ENCODE measurements at regions not wholly inside any gene's neighbourhood (a gene's known extent, or its start where the extent isn't known, plus 50 kb on each side); places are given as distances from the start of the nearest gene placed in this dataset.

DNA sequence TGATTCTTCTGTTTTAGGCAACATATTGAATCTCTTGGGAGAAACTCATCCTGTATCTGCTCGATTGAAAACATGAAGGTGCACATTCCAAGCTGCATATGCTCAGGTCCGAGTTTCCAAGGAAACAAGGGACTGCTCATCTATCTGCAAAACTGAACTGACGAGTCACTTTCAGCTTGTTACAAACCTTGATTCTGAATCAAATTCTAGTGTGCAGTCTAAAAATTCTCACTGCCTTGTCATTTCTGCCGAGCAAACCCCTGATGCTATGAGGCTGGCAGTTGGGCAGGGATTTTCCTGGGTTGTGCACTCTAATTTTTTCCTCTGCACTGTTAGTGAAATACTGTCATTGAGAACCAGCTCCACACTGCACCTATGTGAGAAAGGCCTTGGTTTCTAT, 101.3 kb upstream of the ETAA1 start:
- no peaks in the 10 kb centered on the region for H4K20me1 ChIP-seq (ENCODE audit: control insufficient read depth, insufficient read depth, insufficient read length)
- no CpG with 5 or more reads among the region's 4 CpGs for WGBS (ENCODE audit: extremely low coverage, insufficient read length, low lambda C conversion rate)
- no peak overlapping the region for H3K27ac ChIP-seq (ENCODE audit: insufficient read length, low read depth, low read length)
- H3K9ac ChIP-seq (ENCODE audit: extremely low read depth, insufficient read length, low read length), result no peak overlapping the region
- no peak overlapping the region for H2BK15ac ChIP-seq (ENCODE audit: low read depth, low read length)
- no peak overlapping the region for H4K8ac ChIP-seq (replicated peaks; ENCODE audit: insufficient read length, low read depth, low read length)
- H3K4ac ChIP-seq (ENCODE audit: low read depth, low read length), result no peak overlapping the region
- no peak overlapping the region for H2BK120ac ChIP-seq (ENCODE audit: low read depth, low read length, poor library complexity, severe bottlenecking)
- H3K36me3 Mint-ChIP-seq (ENCODE audit: insufficient read depth in 1 of 3, low read depth in 3 of 3), result no peaks in the 10 kb centered on the region
- no peaks in the 10 kb centered on the region for H3K9me3 Mint-ChIP-seq
- no peak overlapping the region for H4K91ac ChIP-seq (ENCODE audit: insufficient read length, low read depth, low read length)
- H3K14ac ChIP-seq (ENCODE audit: insufficient read depth, low read length), result no peak overlapping the region
- no peak for DNase-seq
- no peaks in the 10 kb centered on the region for H3K27me3 ChIP-seq (ENCODE audit: insufficient read depth, low read length)
- H3K56ac ChIP-seq (ENCODE audit: insufficient read length, low read depth, low read length), result no peak overlapping the region
- H2BK5ac ChIP-seq (ENCODE audit: insufficient read length, low read length), result no peak overlapping the region
- no peaks in the 10 kb centered on the region for H3K79me1 ChIP-seq (ENCODE audit: insufficient read depth, low read depth, low read length, poor library complexity, severe bottlenecking)
- H3K27me3 Mint-ChIP-seq (ENCODE audit: low read depth), result no peaks in the 10 kb centered on the region
- H3K4me3 Mint-ChIP-seq, result no peak overlapping the region
- TF ChIP-seq, protein P1, sequence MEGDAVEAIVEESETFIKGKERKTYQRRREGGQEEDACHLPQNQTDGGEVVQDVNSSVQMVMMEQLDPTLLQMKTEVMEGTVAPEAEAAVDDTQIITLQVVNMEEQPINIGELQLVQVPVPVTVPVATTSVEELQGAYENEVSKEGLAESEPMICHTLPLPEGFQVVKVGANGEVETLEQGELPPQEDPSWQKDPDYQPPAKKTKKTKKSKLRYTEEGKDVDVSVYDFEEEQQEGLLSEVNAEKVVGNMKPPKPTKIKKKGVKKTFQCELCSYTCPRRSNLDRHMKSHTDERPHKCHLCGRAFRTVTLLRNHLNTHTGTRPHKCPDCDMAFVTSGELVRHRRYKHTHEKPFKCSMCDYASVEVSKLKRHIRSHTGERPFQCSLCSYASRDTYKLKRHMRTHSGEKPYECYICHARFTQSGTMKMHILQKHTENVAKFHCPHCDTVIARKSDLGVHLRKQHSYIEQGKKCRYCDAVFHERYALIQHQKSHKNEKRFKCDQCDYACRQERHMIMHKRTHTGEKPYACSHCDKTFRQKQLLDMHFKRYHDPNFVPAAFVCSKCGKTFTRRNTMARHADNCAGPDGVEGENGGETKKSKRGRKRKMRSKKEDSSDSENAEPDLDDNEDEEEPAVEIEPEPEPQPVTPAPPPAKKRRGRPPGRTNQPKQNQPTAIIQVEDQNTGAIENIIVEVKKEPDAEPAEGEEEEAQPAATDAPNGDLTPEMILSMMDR (conservative IDR thresholded peaks at IDR 0.05), result no peak
- no peaks in the 10 kb centered on the region for H3K79me2 ChIP-seq (ENCODE audit: insufficient read depth, low read length)
- no peaks in the 10 kb centered on the region for H3K9me3 ChIP-seq (ENCODE audit: control insufficient read depth, low read depth, low read length)
- no peaks in the 10 kb centered on the region for H3K4me1 ChIP-seq (ENCODE audit: insufficient read depth, low read length)
- no peak overlapping the region for H3K23ac ChIP-seq (ENCODE audit: insufficient read length, low read depth, low read length)
- H3T11ph ChIP-seq (ENCODE audit: low read length), result no peak overlapping the region
- H2AK5ac ChIP-seq (ENCODE audit: insufficient read length, low read length), result no peak overlapping the region
- H2BK12ac ChIP-seq (ENCODE audit: insufficient read length, low read depth, low read length), result no peak overlapping the region
- no peaks in the 10 kb centered on the region for H3K4me1 Mint-ChIP-seq
- H2AFZ ChIP-seq (ENCODE audit: low read length), result no peak overlapping the region
- no peak overlapping the region for H3K18ac ChIP-seq (ENCODE audit: insufficient read length, low read depth, low read length)
- no peak overlapping the region for H3K27ac Mint-ChIP-seq
- H4K5ac ChIP-seq (ENCODE audit: insufficient read length, low read depth, low read length), result no peak overlapping the region
- no peak overlapping the region for H2BK20ac ChIP-seq (ENCODE audit: low read depth, low read length, poor library complexity, severe bottlenecking)
- no peaks in the 10 kb centered on the region for H3K23me2 ChIP-seq (ENCODE audit: insufficient read length, low read depth, low read length, poor library complexity, severe bottlenecking)
- no peak overlapping the region for H3K4me2 ChIP-seq (ENCODE audit: insufficient read depth, insufficient read length, low read length)

Data from H9 (cell line).